Spleen (tissue), 11 donors: ENCODE measurements at regions not wholly inside any gene's neighbourhood (a gene's known extent, or its start where the extent isn't known, plus 50 kb on each side); places are given as distances from the start of the nearest gene placed in this dataset.
A peak's percentile ranks its signal among the peaks of the same experiment; 100 is the strongest.

Experiments used
- DNase-seq: peaks from one replicate; pipeline ENCODE4 v3.0.0-alpha.2; 2020
- H3K27ac ChIP-seq, 8 donors: fragments of 200-600 bp; sonication (generic) in 7 of 8; 1 replicate in 4 of 8; 2 replicates in 4 of 8; pipeline versions ENCODE4 v1.5.0 to v1.8.0; 2016 to 2021; ENCODE audit warnings: inconsistent platforms in 4 of 8, mild to moderate bottlenecking in 4 of 8, moderate library complexity in 1 of 8
- H3K27me3 ChIP-seq, 7 donors: fragments of 200-600 bp; sonication (generic) in 6 of 7; replicated peaks in 1 of 7; 1 replicate in 4 of 7; 2 replicates in 3 of 7; pipeline versions ENCODE4 v1.5.0 to v1.8.0; 2016 to 2021; ENCODE audit warnings: inconsistent platforms in 3 of 7, mild to moderate bottlenecking in 1 of 7
- H3K36me3 ChIP-seq, 6 donors: fragments of 200-600 bp; sonication (generic) in 5 of 6; 1 replicate in 4 of 6; 2 replicates in 2 of 6; pipeline versions ENCODE4 v1.5.0 to v1.8.0; 2016 to 2021; ENCODE audit warnings: inconsistent platforms in 2 of 6
- H3K4me1 ChIP-seq, 6 donors: fragments of 200-600 bp; sonication (generic) in 5 of 6; 1 replicate in 3 of 6; 2 replicates in 3 of 6; pipeline versions ENCODE4 v1.5.0 to v1.8.0; 2016 to 2021; ENCODE audit warnings: inconsistent platforms in 3 of 6
- H3K4me3 ChIP-seq, 8 donors: fragments of 200-600 bp; sonication (generic) in 7 of 8; 1 replicate in 4 of 8; 2 replicates in 4 of 8; pipeline versions ENCODE4 v1.5.0 to v1.8.0; 2016 to 2021; ENCODE audit warnings: inconsistent platforms in 4 of 8, mild to moderate bottlenecking in 4 of 8, moderate library complexity in 2 of 8
- H3K9me3 ChIP-seq, 8 donors: fragments of 200-600 bp; sonication (generic) in 7 of 8; 1 replicate in 4 of 8; 2 replicates in 4 of 8; pipeline versions ENCODE4 v1.5.0 to v1.8.0; 2016 to 2021; ENCODE audit warnings: inconsistent platforms in 4 of 8
- CTCF ChIP-seq, 11 experiments: fragments of 200-600 bp in 7 of 11; fragments of 450-650 bp in 4 of 11; sonication (generic) in 4 of 11; IDR thresholded peaks in 8 of 11; conservative IDR thresholded peaks in 3 of 11; 1 replicate in 7 of 11; 2 replicates in 4 of 11; pipeline versions ENCODE4 v1.4.0 to v1.8.0; 2016 to 2021; ENCODE audit warnings: antibody characterized with exemption in 11 of 11, inconsistent platforms in 4 of 11, mild to moderate bottlenecking in 1 of 11
- POLR2A ChIP-seq, 3 donors: fragments of 450-650 bp; IDR thresholded peaks; one replicate each; pipeline ENCODE4 v1.5.1; 2017; ENCODE audit warnings: antibody characterized with exemption in 3 of 3, mild to moderate bottlenecking in 1 of 3
- POLR2AphosphoS5 ChIP-seq, 3 donors: sonication (generic); formaldehyde crosslinking; IDR thresholded peaks; one replicate each; pipeline ENCODE4 v1.5.1; 2017; ENCODE audit warnings: antibody characterized with exemption in 3 of 3
- WGBS, 5 donors: extraction: QIAGEN DNeasy Blood & Tissue Kit in 3 of 5; methylation state at CpG; one replicate each; pipeline versions ENCODE4 v1.1.5 to v1.1.7; 2013 to 2018; 5-methylcytosine and 5-hydroxymethylcytosine counted together
- intact Hi-C: fragments of 100-400 bp; cut with DNase I; formaldehyde crosslinking; loops from one replicate; pipeline ENCODE4 v1.15.0; 2023; ENCODE audit warnings: low total_unique reads
- donor health status: healthy with polysubstance abuse.
- donor health status: DM: no; HTN: no; CAD: no; lungs with moderate emphysema.
- donor health status: DM: no; HTN: no; CAD: no.
- donor health status: Bipolar disorder and iron deficiency.
- donor health status: healthy.
- donor health status: DM: no; HTN: no; CAD: no.
- donor health status: DM: yes; HTN: yes; CAD: no.

- 76 to 88% (median 79%) methylated on average over 6 of the region's 6 CpGs for WGBS, 5 donors
These were observed 84.6 kb upstream of the PFN2 start for GRCh38 chr3:150055332-150055731.

GRCh38 chr3:150054635-150055034, 83.9 kb upstream of the PFN2 start:
- TF ChIP-seq POLR2A (IDR thresholded peaks at IDR 0.05): no peak
- TF ChIP-seq CTCF (IDR thresholded peaks at IDR 0.05 in 8 of 11, conservative IDR thresholded peaks at IDR 0.05 in 3 of 11): no peak
- TF ChIP-seq POLR2AphosphoS5 (IDR thresholded peaks at IDR 0.05): no peak

More at GRCh38 chr3:150055332-150055731, 84.6 kb upstream of the PFN2 start:
- intact Hi-C loops: no loop called here
- no peaks in the 10 kb centered on the region for H3K4me1 ChIP-seq
- H3K27ac ChIP-seq: no peak overlapping the region
- no peak overlapping the region for H3K4me3 ChIP-seq
- no peaks in the 10 kb centered on the region for H3K9me3 ChIP-seq
- TF ChIP-seq CTCF (IDR thresholded peaks at IDR 0.05 in 8 of 11, conservative IDR thresholded peaks at IDR 0.05 in 3 of 11) (no peak), POLR2AphosphoS5 (IDR thresholded peaks at IDR 0.05) (peak in 1 of 3 donors; percentile 20), POLR2A (IDR thresholded peaks at IDR 0.05) (no peak)
- no peaks in the 10 kb centered on the region for H3K27me3 ChIP-seq
- no peak for DNase-seq
- H3K36me3 ChIP-seq: no peaks in the 10 kb centered on the region

GRCh38 chr3:150050510-150050909, 79.8 kb upstream of the PFN2 start:
- TF ChIP-seq POLR2AphosphoS5 (IDR thresholded peaks at IDR 0.05) (no peak), POLR2A (IDR thresholded peaks at IDR 0.05) (no peak)
- no peak for DNase-seq
- intact Hi-C loops: no loop called here

More at GRCh38 chr3:150054635-150055034, 83.9 kb upstream of the PFN2 start:
- H3K9me3 ChIP-seq: no peaks in the 10 kb centered on the region
- no peaks in the 10 kb centered on the region for H3K4me1 ChIP-seq
- intact Hi-C loops: no loop called here
- 87 to 95% (median 90%) methylated on average over 2 of the region's 2 CpGs for WGBS, 5 donors
- H3K27ac ChIP-seq: no peak overlapping the region
- no peaks in the 10 kb centered on the region for H3K27me3 ChIP-seq
- H3K4me3 ChIP-seq: no peak overlapping the region
- DNase-seq: no peak
- no peaks in the 10 kb centered on the region for H3K36me3 ChIP-seq

GRCh38 chr3:150049317-150049716, 78.6 kb upstream of the PFN2 start:
- no peak for TF ChIP-seq CTCF (IDR thresholded peaks at IDR 0.05 in 8 of 11, conservative IDR thresholded peaks at IDR 0.05 in 3 of 11)
- no peak for TF ChIP-seq POLR2AphosphoS5 (IDR thresholded peaks at IDR 0.05)
- TF ChIP-seq POLR2A (IDR thresholded peaks at IDR 0.05): no peak
- no peak overlapping the region for H3K4me3 ChIP-seq

More at GRCh38 chr3:150050510-150050909, 79.8 kb upstream of the PFN2 start:
- peaks cover 0 to 6% (median 0%) of the 10 kb centered on the region in 7 donors for H3K27me3 ChIP-seq
- no peaks in the 10 kb centered on the region for H3K4me1 ChIP-seq
- WGBS, 5 donors: 89 to 94% (median 92%) methylated on average over 25 of the region's 25 CpGs
- H3K4me3 ChIP-seq: no peak overlapping the region
- no peaks in the 10 kb centered on the region for H3K9me3 ChIP-seq
- H3K36me3 ChIP-seq: no peaks in the 10 kb centered on the region
- H3K27ac ChIP-seq: no peak overlapping the region

GRCh38 chr3:150041877-150042276, 71.2 kb upstream of the PFN2 start:
- WGBS, 5 donors: 89 to 97% (median 95%) methylated on average over 3 of the region's 3 CpGs
- DNase-seq: no peak
- TF ChIP-seq CTCF (IDR thresholded peaks at IDR 0.05 in 8 of 11, conservative IDR thresholded peaks at IDR 0.05 in 3 of 11) (no peak), POLR2A (IDR thresholded peaks at IDR 0.05) (no peak), POLR2AphosphoS5 (IDR thresholded peaks at IDR 0.05) (no peak)
- Histone ChIP-seq H3K27me3 (peaks cover 0 to 5% (median 0%) of the 10 kb centered on the region in 7 donors), H3K9me3 (peaks cover 0 to 35% (median 26%) of the 10 kb centered on the region in 8 donors), H3K36me3 (no peaks in the 10 kb centered on the region), H3K4me1 (no peaks in the 10 kb centered on the region), H3K4me3 (no peak overlapping the region), H3K27ac (no peak overlapping the region)
- intact Hi-C loops: no loop called here

More at GRCh38 chr3:150049317-150049716, 78.6 kb upstream of the PFN2 start:
- Histone ChIP-seq H3K9me3 (no peaks in the 10 kb centered on the region), H3K4me1 (no peaks in the 10 kb centered on the region), H3K36me3 (no peaks in the 10 kb centered on the region), H3K27ac (no peak overlapping the region), H3K27me3 (peaks cover 0 to 6% (median 0%) of the 10 kb centered on the region in 7 donors)
- no peak for DNase-seq
- 75 to 94% (median 85%) methylated on average over 1 of the region's 1 CpG for WGBS, 5 donors
- intact Hi-C loops: no loop called here
